Heart left ventricle (tissue), 16 donors: ENCODE measurements at regions not wholly inside any gene's neighbourhood (a gene's known extent, or its start where the extent isn't known, plus 50 kb on each side); places are given as distances from the start of the nearest gene placed in this dataset.
"Not testable (repeated sequence)": the region's sequence is repeated elsewhere in the genome, so short reads cannot be mapped to it uniquely, and the experiment has no call there.

Experiments
- ATAC-seq, 4 donors: fragments of 200-7000 bp; cut with Tn5 transposase; one replicate each; pipeline ENCODE4 v1.9.1; 2020 to 2022; ENCODE audit warnings: moderate library complexity in 4 of 4, mild to moderate bottlenecking in 3 of 4, moderate number of reproducible peaks in 1 of 4
- DNase-seq, 5 donors: peaks; one replicate each; pipeline ENCODE4 v3.0.0-alpha.2; 2020
- H3K27ac ChIP-seq, 12 donors: fragments of 200-600 bp; sonication (generic) in 4 of 12; one replicate each; pipeline versions ENCODE4 v1.5.0 to v1.8.0; 2016 to 2022; ENCODE audit warnings: mild to moderate bottlenecking in 2 of 12
- H3K27me3 ChIP-seq, 9 donors: fragments of 200-600 bp; sonication (generic) in 2 of 9; one replicate each; pipeline versions ENCODE4 v1.5.1 to v1.8.0; 2016 to 2022; ENCODE audit warnings: mild to moderate bottlenecking in 3 of 9
- H3K36me3 ChIP-seq, 9 donors: fragments of 200-600 bp; sonication (generic) in 2 of 9; one replicate each; pipeline versions ENCODE4 v1.5.0 to v1.8.0; 2018 to 2022; ENCODE audit warnings: mild to moderate bottlenecking in 2 of 9
- H3K4me1 ChIP-seq, 12 donors: fragments of 200-600 bp; sonication (generic) in 4 of 12; one replicate each; pipeline versions ENCODE4 v1.5.0 to v1.8.0; 2016 to 2022; ENCODE audit warnings: mild to moderate bottlenecking in 3 of 12
- H3K4me3 ChIP-seq, 12 donors: fragments of 200-600 bp; sonication (generic) in 4 of 12; one replicate each; pipeline versions ENCODE4 v1.5.0 to v1.8.0; 2017 to 2022; ENCODE audit warnings: mild to moderate bottlenecking in 9 of 12, moderate library complexity in 4 of 12
- H3K9me3 ChIP-seq, 12 donors: fragments of 200-600 bp; sonication (generic) in 4 of 12; one replicate each; pipeline versions ENCODE4 v1.5.0 to v1.8.0; 2016 to 2022; ENCODE audit warnings: mild to moderate bottlenecking in 1 of 12
- CTCF ChIP-seq, 12 donors: fragments of 200-600 bp; sonication (generic) in 4 of 12; IDR thresholded peaks; one replicate each; pipeline versions ENCODE4 v1.5.0 to v1.8.0; 2018 to 2022; ENCODE audit warnings: antibody characterized with exemption in 12 of 12, mild to moderate bottlenecking in 5 of 12
- POLR2A ChIP-seq, 2 donors: fragments of 450-650 bp; IDR thresholded peaks; one replicate each; pipeline ENCODE4 v1.6.1; 2017; ENCODE audit warnings: antibody characterized with exemption in 2 of 2, mild to moderate bottlenecking in 2 of 2, moderate library complexity in 2 of 2
- WGBS, 4 donors: extraction: QIAGEN DNeasy Blood & Tissue Kit in 2 of 4; methylation state at CpG; one replicate each; pipeline versions ENCODE4 v1.1.5 to v1.1.7; 2013 to 2018; 5-methylcytosine and 5-hydroxymethylcytosine counted together
- intact Hi-C, 10 donors: fragments of 100-400 bp; cut with DNase I; formaldehyde crosslinking; loops; one replicate each; pipeline versions ENCODE4 v1.11.1 to v1.14.2; 2022
- donor health status: ischemic (EF 13 %, LVEDD 7.1; RV severe dilation, severe dysfunction).
- donor health status: healthy with polysubstance abuse.
- donor health status: DM: no; HTN: yes; CAD: no.
- donor health status: DM: no; HTN: no; CAD: no.
- donor health status: ischemic (EF 25% LVEDD 6.9; RV normal size, moderate dysfunction).
- donor health status: ischemic (EF 25% LVEDD 5.7; RV mildly dilated, moderate dysfunction).
- donor health status: healthy.
- donor health status: DM: yes; HTN: yes; CAD: no.
- donor health status: ischemic (EF 35%, LVEDD 5.7; RV mildly dilated, moderate dysfunction).
- donor health status: nonischemic (EF 11% LVEDD 7.7; RV severe dilation, severe dysfunction).
- donor health status: DM: yes; HTN: yes; CAD: no.
- donor health status: PGD.
- donor health status: ischemic (EF 29% LVEDD 5.4; RV normal size, mild dysfunction).
- donor health status: nonischemic (EF 23%, LVEDD 6.1; RV moderate dilation, normal function).

GRCh38 chr3:176840641-176841286, 356.5 kb downstream of the TBL1XR1 start:
- no peak overlapping the region for H3K27ac ChIP-seq
- DNase-seq = no peak
- H3K9me3 ChIP-seq = peaks cover 0 to 4% (median 0%) of the 10 kb centered on the region in 12 donors
- 82 to 90% (median 88%) methylated on average over 8 of the region's 8 CpGs for WGBS, 4 donors
- ATAC-seq = no peak
- intact Hi-C loops = no loop called here
- no peak overlapping the region for H3K4me3 ChIP-seq
- H3K4me1 ChIP-seq = no peaks in the 10 kb centered on the region
- TF ChIP-seq CTCF (IDR thresholded peaks at IDR 0.05) (no peak), POLR2A (IDR thresholded peaks at IDR 0.05) (no peak)
- no peaks in the 10 kb centered on the region for H3K27me3 ChIP-seq
- H3K36me3 ChIP-seq = no peaks in the 10 kb centered on the region

- no peaks in the 10 kb centered on the region for H3K27me3 ChIP-seq
- intact Hi-C loops = no loop called here
- no peak overlapping the region for H3K27ac ChIP-seq
- DNase-seq = no peak
- H3K9me3 ChIP-seq = peaks cover 0 to 4% (median 0%) of the 10 kb centered on the region in 12 donors
- no peak overlapping the region for H3K4me3 ChIP-seq
- WGBS, 4 donors = 57 to 68% (median 65%) methylated on average over 2 of the region's 2 CpGs
- ATAC-seq = no peak
- TF ChIP-seq CTCF (IDR thresholded peaks at IDR 0.05) = no peak
- no peak for TF ChIP-seq POLR2A (IDR thresholded peaks at IDR 0.05)
- H3K4me1 ChIP-seq = no peaks in the 10 kb centered on the region
- H3K36me3 ChIP-seq = no peaks in the 10 kb centered on the region
These were observed 357.4 kb downstream of the TBL1XR1 start for GRCh38 chr3:176839901-176840300.

- DNase-seq = no peak
- no peak for ATAC-seq
- TF ChIP-seq CTCF (IDR thresholded peaks at IDR 0.05) (no peak), POLR2A (IDR thresholded peaks at IDR 0.05) (no peak)
- intact Hi-C loops = no loop called here
- H3K9me3 ChIP-seq = peaks cover 0 to 4% (median 0%) of the 10 kb centered on the region in 12 donors
- H3K36me3 ChIP-seq = no peaks in the 10 kb centered on the region
- H3K27me3 ChIP-seq = no peaks in the 10 kb centered on the region
- no peak overlapping the region for H3K4me3 ChIP-seq
- WGBS, 4 donors = 76 to 84% (median 79%) methylated on average over 3 of the region's 3 CpGs
- no peak overlapping the region for H3K27ac ChIP-seq
- no peaks in the 10 kb centered on the region for H3K4me1 ChIP-seq
These were observed 357.8 kb downstream of the TBL1XR1 start for GRCh38 chr3:176839466-176839865.

GRCh38 chr3:176827244-176827643, 370.0 kb downstream of the TBL1XR1 start:
- H3K27me3 ChIP-seq, H3K36me3 ChIP-seq, H3K4me1 ChIP-seq, H3K9me3 ChIP-seq, H3K27ac ChIP-seq, ATAC-seq, intact Hi-C loops, H3K4me3 ChIP-seq, DNase-seq: not testable (repeated sequence)
- WGBS, 4 donors = 87 to 94% (median 92%) methylated on average over 15 of the region's 15 CpGs

GRCh38 chr3:176824811-176825210, 372.5 kb downstream of the TBL1XR1 start:
- H3K9me3 ChIP-seq = peaks cover 0 to 5% (median 0%) of the 10 kb centered on the region in 12 donors
- H3K4me1 ChIP-seq = no peaks in the 10 kb centered on the region
- intact Hi-C loops = no loop called here
- no peak overlapping the region for H3K27ac ChIP-seq
- H3K36me3 ChIP-seq = no peaks in the 10 kb centered on the region
- DNase-seq (no peak), ATAC-seq (no peak)
- TF ChIP-seq POLR2A (IDR thresholded peaks at IDR 0.05) = no peak
- no peak for TF ChIP-seq CTCF (IDR thresholded peaks at IDR 0.05)
- WGBS, 4 donors = 30 to 52% (median 42%) methylated on average over 3 of the region's 3 CpGs
- H3K4me3 ChIP-seq = no peak overlapping the region
- no peaks in the 10 kb centered on the region for H3K27me3 ChIP-seq
